ENCODE measurements at regions not wholly inside any gene's neighbourhood (a gene's known extent, or its start where the extent isn't known, plus 50 kb on each side); places are given as distances from the start of the nearest gene placed in this dataset.

DNA sequence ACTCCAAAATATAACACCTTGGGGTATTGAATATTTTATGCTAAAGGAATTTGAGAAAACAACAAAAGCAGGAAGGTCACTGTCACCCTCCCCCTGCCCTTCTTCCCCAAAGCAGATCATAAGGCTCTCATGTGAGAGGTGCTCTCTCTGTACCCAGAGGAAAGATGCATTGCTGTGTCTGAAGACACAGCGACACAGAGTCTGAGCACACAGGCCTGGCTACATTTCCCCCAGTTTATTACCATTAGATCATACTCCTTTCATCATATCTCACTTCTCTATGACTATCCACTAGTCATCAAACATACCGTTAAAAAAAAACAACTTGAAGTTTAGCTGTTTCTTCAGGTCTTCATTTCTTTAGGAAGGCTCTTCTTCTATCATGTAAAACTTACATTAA, 127.1 kb downstream of the PPIAL4G start:
- TF ChIP-seq, protein P1, sequence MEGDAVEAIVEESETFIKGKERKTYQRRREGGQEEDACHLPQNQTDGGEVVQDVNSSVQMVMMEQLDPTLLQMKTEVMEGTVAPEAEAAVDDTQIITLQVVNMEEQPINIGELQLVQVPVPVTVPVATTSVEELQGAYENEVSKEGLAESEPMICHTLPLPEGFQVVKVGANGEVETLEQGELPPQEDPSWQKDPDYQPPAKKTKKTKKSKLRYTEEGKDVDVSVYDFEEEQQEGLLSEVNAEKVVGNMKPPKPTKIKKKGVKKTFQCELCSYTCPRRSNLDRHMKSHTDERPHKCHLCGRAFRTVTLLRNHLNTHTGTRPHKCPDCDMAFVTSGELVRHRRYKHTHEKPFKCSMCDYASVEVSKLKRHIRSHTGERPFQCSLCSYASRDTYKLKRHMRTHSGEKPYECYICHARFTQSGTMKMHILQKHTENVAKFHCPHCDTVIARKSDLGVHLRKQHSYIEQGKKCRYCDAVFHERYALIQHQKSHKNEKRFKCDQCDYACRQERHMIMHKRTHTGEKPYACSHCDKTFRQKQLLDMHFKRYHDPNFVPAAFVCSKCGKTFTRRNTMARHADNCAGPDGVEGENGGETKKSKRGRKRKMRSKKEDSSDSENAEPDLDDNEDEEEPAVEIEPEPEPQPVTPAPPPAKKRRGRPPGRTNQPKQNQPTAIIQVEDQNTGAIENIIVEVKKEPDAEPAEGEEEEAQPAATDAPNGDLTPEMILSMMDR (IDR thresholded peaks at IDR 0.05): no peak
- no peak for TF ChIP-seq POLR2A (IDR thresholded peaks at IDR 0.05)

Measured in right lobe of liver (tissue), 4 donors.